ENCODE measurements at regions not wholly inside any gene's neighbourhood (a gene's known extent, or its start where the extent isn't known, plus 50 kb on each side); places are given as distances from the start of the nearest gene placed in this dataset.

DNA sequence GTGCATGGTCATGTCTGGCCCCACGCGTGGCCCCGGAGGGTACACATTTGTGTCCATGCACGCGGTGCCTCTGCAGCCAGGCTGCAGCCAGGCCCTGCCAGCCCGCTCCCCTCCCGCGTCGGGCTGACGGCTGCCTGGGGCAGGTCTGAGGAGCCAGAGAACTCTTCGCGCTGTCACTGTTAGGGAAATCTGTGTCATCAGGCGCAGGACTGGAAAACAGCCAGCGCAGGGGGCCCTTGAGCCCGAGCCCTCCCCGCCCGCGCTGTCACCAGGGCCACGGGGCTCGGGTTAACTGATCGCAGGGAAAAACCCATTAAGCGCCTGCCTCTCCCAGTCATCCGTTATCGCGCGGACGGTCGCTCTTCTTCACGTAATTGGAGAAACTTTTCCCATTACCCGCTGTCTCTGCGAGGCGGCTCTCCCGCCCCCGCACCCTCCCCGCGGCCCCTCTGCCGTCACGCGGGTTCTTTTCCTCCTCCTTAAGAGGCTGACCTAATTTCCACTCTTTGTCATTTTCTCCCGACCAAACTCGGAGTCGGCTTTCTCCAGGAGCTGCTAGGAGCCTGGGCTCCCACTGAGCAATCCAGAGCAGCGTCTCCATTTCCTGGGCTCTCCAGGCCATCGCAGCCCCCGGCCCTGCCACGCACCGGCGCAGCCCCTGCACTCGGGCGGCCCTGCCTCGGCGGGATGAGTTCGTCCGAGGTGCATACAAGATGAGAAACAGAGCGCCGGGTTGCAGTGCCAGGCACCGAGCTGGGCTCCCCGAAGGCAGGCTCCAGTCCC is 57.5 kb upstream of the PRR23E start:
- in situ Hi-C loops (cut with MboI; ENCODE audit: low sequenced_read_pairs, unreplicated experiment) = no loop called here
- DNase-seq (ENCODE audit: low spot score) = no peak
- TF ChIP-seq, protein P1, sequence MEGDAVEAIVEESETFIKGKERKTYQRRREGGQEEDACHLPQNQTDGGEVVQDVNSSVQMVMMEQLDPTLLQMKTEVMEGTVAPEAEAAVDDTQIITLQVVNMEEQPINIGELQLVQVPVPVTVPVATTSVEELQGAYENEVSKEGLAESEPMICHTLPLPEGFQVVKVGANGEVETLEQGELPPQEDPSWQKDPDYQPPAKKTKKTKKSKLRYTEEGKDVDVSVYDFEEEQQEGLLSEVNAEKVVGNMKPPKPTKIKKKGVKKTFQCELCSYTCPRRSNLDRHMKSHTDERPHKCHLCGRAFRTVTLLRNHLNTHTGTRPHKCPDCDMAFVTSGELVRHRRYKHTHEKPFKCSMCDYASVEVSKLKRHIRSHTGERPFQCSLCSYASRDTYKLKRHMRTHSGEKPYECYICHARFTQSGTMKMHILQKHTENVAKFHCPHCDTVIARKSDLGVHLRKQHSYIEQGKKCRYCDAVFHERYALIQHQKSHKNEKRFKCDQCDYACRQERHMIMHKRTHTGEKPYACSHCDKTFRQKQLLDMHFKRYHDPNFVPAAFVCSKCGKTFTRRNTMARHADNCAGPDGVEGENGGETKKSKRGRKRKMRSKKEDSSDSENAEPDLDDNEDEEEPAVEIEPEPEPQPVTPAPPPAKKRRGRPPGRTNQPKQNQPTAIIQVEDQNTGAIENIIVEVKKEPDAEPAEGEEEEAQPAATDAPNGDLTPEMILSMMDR (IDR thresholded peaks at IDR 0.05; ENCODE audit: borderline replicate concordance, control extremely low read depth, extremely low read depth, insufficient read depth, missing control alignments) = no peak

DNA sequence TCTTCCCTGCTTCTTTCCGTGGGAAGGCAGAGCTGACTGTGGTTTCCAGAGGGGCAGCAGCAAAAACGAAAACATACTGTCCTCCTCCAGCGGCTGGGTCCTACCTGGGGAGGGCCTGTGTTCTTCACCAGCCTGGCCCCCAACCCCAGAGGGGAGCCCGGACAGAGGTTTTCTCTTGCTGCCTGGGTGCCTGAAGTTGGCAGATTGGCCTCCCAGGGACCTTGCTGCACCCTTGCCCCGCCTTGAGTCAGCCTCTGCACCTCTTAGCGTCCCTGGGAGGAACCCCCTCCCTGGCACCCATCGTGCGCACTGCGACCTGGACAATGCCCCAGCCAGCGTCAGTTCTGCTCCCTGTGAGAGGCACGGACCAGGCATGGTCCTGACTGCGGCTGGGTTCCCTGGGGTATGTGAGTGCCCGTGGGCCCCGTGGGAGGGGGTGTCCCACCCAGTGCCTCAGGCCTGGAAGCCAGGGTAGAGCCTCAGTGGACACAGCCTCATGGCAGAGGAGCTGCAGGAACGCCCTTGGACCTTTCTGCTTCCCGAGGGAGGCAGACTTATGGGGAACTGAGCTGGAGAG is 56.8 kb upstream of the PRR23E start:
- no peak for DNase-seq (ENCODE audit: low spot score)
- in situ Hi-C loops (cut with MboI; ENCODE audit: low sequenced_read_pairs, unreplicated experiment) = no loop called here
- TF ChIP-seq, protein P1 (IDR thresholded peaks at IDR 0.05; ENCODE audit: borderline replicate concordance, control extremely low read depth, extremely low read depth, insufficient read depth, missing control alignments) = no peak

DNA sequence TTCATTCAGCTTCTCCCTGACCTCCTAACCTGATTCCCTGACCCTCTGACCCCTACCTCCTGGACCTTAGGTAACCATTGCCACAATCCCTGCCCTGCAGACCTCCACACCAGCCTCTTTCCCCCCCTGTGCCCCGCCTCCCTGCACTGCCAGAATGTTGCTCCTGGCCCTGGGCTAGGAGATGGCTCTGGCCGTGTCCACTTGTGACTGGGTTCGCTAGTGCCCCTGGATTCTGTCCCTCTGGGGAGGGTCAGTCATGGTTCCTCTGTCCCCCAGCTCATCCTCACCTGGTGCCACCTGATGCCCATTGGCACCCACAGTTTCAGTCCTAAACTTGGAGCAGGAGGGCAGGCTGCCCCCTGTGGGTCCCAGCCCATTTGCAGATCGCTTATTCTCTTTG is 56.2 kb upstream of the PRR23E start:
- DNase-seq (ENCODE audit: low spot score) = no peak
- TF ChIP-seq, protein P1 (IDR thresholded peaks at IDR 0.05; ENCODE audit: borderline replicate concordance, control extremely low read depth, extremely low read depth, insufficient read depth, missing control alignments) = no peak
- in situ Hi-C loops (cut with MboI; ENCODE audit: low sequenced_read_pairs, unreplicated experiment) = no loop called here

DNA sequence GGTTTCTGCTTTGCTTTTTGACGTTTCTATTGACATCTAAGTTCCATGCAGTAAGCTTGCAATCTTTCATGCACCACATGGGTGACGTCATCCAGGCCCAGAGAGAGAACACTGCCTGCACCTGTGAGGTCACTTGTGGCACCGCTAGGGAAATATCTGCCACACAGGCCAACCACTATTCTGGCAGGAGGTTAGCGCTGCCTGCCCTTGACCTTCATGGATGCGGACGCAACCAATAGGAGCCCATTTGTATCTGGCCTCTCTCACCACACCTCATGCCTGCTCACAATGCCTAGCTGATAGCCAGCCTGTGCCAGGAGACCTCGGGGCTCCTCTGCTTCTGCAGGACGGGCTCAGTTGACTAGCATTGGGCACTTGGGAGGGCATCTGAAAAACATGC is 55.8 kb upstream of the PRR23E start:
- in situ Hi-C loops (cut with MboI; ENCODE audit: low sequenced_read_pairs, unreplicated experiment) = no loop called here

DNA sequence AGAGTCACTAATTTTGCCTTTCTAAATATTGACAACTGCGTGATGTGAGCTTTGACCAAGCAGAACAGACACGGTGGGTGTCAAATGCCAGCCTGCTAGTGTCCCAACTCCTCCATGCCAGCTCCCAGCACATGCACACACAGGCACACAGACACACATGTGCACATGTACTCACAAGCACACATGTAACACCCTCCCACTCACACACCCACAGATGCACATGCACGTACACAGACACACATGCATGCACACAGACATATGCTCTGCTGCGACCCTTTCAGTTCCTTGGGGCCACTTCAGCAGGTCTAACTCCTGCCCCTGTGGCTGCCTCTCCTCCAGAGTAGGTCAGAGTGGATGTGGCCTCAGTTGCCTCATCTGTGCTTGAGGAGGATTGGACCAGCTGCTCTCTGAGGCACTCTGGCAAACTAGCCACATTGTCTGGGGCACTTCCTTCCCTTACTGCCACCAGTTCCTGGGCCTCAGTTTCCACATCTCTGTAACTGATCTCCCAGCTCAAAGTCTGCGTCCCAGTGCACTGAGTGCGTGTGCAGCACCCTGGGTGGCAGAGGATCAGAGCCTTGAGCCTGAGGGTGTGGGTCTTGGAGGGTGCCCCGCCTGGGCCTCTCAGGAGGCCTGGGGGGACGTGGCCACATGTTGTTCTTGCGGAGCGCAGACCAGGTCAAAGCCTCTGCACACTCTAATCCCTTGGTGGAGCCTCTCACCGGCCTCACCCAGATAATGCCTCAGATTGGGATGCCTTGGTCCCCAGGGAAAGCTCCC is 55.0 kb upstream of the PRR23E start:
- in situ Hi-C loops (cut with MboI; ENCODE audit: low sequenced_read_pairs, unreplicated experiment) = no loop called here
- TF ChIP-seq, protein P1 (IDR thresholded peaks at IDR 0.05; ENCODE audit: borderline replicate concordance, control extremely low read depth, extremely low read depth, insufficient read depth, missing control alignments) = no peak
- DNase-seq (ENCODE audit: low spot score) = no peak

More for the DNA sequence above, 55.8 kb upstream of the PRR23E start:
- no peak for DNase-seq (ENCODE audit: low spot score)
- TF ChIP-seq, protein P1 (IDR thresholded peaks at IDR 0.05; ENCODE audit: borderline replicate concordance, control extremely low read depth, extremely low read depth, insufficient read depth, missing control alignments) = no peak

DNA sequence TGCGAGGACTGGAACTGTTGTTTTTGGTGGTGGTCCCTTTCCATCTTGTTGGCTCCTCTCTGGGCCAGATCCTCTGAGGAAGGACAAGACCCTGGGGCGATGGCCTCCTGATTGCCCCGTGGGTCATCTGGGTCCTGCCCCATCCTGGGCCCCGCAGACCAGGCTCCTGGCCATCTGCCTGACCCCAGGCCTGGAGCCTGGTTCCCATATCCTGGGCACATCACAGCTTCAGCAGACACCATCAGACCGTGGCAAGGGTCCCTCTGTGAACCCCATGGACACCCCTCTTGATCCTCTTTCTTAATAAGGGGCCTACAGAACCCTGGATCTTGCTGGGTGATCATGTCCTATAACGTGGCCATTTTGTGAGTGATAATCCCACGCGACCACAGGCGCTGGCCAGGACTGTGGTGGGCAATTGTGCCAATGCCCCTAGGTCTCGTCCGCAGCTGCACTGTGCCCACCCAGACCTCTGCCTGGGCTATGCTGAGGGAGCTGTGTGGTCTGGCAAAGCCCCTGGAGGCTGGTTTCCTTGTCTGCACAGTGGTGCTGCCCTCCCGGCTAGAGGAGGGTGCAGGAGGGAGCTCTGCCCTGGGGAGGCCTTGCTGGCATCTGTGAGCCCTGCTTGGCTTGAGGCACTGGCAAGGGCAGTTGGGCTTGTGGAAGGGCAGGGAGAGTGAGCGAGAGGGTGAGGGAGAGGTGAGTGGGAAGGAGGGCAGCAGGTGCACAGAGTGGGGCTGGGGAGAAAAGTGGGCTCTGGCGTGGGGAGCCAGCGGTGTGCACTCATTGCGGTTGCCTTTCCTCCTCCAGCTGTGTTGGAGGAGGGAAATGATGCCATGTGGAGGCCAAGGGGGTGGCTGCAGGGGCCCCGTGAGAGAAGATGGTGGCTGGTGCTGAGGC is 53.1 kb upstream of the PRR23E start:
- TF ChIP-seq, protein P1 (IDR thresholded peaks at IDR 0.05; ENCODE audit: borderline replicate concordance, control extremely low read depth, extremely low read depth, insufficient read depth, missing control alignments) = no peak

More for the DNA sequence above, 53.1 kb upstream of the PRR23E start:
- in situ Hi-C loops (cut with MboI; ENCODE audit: low sequenced_read_pairs, unreplicated experiment) = no loop called here
- no peak for DNase-seq (ENCODE audit: low spot score)

Data from GM13976 (cell line).